ENCODE measurements at regions not wholly inside any gene's neighbourhood (a gene's known extent, or its start where the extent isn't known, plus 50 kb on each side); places are given as distances from the start of the nearest gene placed in this dataset.
"Not testable (repeated sequence)": the region's sequence is repeated elsewhere in the genome, so short reads cannot be mapped to it uniquely, and the experiment has no call there.

- DNase-seq: no peak
Measured at GRCh38 chr5:6548756-6549285, 84.0 kb downstream of the NSUN2 start.

- not testable (repeated sequence) for DNase-seq
Measured at GRCh38 chr5:6547926-6548519, 84.8 kb downstream of the NSUN2 start.

DNA sequence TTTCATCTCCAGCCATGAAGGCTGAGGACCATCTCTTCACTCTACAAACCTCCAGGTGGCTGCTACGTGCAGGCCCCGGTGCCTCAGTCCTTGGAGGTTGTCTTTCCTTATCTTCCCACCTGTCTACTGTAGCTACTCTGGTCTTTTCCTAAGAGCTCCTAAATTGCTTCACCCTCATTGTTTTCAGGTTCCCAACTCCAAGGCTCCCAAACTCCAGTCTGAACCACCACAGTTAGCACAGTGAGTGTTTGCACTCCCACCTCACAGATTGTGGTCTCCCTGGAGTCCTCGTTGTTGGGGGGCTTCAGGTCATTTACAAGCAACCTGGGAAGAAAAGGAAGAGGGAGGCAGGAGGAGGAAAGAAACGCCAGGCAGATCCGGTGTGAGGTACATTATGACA is 85.3 kb downstream of the NSUN2 start:
- DNase-seq: no peak

GRCh38 chr5:6545770-6546690 is 86.8 kb downstream of the NSUN2 start:
- DNase-seq: peak; percentile 95

DNA sequence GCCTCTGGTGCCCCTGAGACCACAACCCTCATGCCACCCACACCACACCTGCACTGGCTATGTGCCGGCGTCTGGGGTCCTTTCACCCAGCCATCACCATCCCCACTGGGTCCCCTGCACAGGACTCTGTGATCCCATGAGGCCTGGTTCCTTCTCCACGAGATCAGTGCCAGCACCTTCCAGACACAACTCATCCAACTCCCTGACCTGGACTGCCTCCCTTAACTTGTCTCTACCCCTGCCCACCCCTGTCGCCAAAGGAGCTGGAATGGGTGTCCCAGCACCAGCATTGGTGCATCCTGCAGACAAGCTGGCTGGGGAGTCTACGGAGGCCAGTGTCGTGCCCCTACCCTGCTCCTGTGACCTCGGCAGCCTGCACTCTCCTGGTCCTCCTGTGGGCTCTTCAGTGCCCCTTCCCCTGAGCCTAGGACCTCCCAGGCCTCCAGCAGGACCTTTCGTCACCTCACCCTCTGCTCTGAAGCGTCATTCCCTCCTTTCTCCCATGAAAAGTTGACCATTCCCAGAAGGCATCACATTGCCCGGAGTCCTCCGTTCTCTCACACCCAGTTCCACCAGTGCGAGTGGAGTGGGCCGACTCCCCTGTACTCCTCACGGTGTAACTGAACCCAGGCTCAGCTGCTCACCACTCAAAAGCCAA is 87.7 kb downstream of the NSUN2 start:
- DNase-seq: no peak

DNA sequence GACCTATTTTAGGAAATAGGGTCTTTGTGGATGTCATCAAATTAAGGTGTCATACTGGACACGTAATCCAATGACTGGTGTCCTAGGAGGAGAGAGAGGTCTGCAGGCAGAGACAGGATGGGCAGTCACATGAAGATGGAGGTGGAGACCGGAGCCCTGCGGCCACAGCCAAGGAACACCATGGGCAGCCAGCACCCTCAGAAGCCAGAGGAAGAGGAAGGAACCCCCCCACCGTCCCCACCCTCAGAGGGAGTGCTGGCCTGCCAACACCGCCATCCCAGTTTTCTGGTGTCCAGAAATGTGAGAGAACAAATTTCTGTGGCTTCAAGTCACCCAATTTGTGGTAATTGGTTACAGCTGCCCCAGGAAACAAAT is 88.3 kb downstream of the NSUN2 start:
- no peak for DNase-seq
